ENCODE measurements at regions not wholly inside any gene's neighbourhood (a gene's known extent, or its start where the extent isn't known, plus 50 kb on each side); places are given as distances from the start of the nearest gene placed in this dataset.

GRCh38 chrX:63934160-63934559, 149.1 kb upstream of the ARHGEF9 start:
- no peaks in the 10 kb centered on the region for H3K4me1 Mint-ChIP-seq (ENCODE audit: unreplicated experiment)
- DNase-seq (ENCODE audit: low spot score) = no peak
- no peak overlapping the region for H3K27ac Mint-ChIP-seq (ENCODE audit: unreplicated experiment)
- no peak overlapping the region for H3K4me3 Mint-ChIP-seq (ENCODE audit: unreplicated experiment)
- H3K9me3 Mint-ChIP-seq (ENCODE audit: unreplicated experiment) = no peaks in the 10 kb centered on the region
- peaks cover 3% of the 10 kb centered on the region for H3K27me3 Mint-ChIP-seq (ENCODE audit: unreplicated experiment)
- TF ChIP-seq, protein P1, sequence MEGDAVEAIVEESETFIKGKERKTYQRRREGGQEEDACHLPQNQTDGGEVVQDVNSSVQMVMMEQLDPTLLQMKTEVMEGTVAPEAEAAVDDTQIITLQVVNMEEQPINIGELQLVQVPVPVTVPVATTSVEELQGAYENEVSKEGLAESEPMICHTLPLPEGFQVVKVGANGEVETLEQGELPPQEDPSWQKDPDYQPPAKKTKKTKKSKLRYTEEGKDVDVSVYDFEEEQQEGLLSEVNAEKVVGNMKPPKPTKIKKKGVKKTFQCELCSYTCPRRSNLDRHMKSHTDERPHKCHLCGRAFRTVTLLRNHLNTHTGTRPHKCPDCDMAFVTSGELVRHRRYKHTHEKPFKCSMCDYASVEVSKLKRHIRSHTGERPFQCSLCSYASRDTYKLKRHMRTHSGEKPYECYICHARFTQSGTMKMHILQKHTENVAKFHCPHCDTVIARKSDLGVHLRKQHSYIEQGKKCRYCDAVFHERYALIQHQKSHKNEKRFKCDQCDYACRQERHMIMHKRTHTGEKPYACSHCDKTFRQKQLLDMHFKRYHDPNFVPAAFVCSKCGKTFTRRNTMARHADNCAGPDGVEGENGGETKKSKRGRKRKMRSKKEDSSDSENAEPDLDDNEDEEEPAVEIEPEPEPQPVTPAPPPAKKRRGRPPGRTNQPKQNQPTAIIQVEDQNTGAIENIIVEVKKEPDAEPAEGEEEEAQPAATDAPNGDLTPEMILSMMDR (IDR thresholded peaks at IDR 0.05; ENCODE audit: unreplicated experiment) = no peak
- no peaks in the 10 kb centered on the region for H3K36me3 Mint-ChIP-seq (ENCODE audit: low read depth, unreplicated experiment)

DNA sequence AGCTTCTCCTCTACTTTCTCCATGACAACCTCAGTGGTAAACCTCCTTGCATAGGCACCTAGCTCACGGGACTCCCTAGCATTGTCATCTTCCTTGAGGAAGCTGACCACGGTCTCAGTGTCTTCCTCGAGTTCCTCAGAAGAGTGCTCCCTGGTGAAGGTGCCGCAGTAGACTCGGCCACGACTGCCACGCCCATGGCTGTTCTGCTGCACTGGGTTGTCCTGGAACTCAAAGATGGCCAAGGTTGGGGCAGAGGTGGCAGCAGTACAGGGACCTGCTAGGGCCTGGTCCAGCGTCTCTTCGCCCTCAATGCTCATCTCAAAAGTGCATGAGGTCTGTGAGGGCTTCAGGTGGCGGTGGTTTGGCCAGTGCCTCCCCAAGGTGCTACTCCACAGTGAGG, 147.9 kb upstream of the ARHGEF9 start:
- TF ChIP-seq, protein P1 (IDR thresholded peaks at IDR 0.05; ENCODE audit: unreplicated experiment) = no peak
- no peak overlapping the region for H3K4me3 Mint-ChIP-seq (ENCODE audit: unreplicated experiment)
- no peaks in the 10 kb centered on the region for H3K4me1 Mint-ChIP-seq (ENCODE audit: unreplicated experiment)
- no peaks in the 10 kb centered on the region for H3K9me3 Mint-ChIP-seq (ENCODE audit: unreplicated experiment)
- H3K36me3 Mint-ChIP-seq (ENCODE audit: low read depth, unreplicated experiment) = no peaks in the 10 kb centered on the region
- DNase-seq (ENCODE audit: low spot score) = no peak
- no peak overlapping the region for H3K27ac Mint-ChIP-seq (ENCODE audit: unreplicated experiment)
- peaks cover 3% of the 10 kb centered on the region for H3K27me3 Mint-ChIP-seq (ENCODE audit: unreplicated experiment)

DNA sequence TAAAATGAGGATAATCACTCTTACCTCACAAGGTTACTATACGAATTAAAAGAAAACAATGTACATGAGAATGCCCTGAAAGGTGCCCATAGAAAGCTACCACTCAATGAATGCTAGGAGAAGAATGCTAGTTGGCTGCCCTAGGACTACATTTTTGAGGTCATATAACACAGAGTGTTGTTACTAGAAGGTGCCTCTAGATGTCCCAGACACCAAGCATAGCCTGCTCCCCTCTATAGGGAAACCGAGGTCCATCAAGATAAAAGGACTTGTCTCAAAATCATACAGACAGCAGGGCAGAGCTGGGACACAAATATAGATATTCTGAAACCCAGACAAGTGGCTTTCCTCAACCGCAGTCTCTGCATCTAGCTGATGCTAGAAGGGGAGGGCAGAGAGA, 147.0 kb upstream of the ARHGEF9 start:
- Mint-ChIP-seq H3K4me3 (ENCODE audit: unreplicated experiment) (no peak overlapping the region), H3K27ac (ENCODE audit: unreplicated experiment) (no peak overlapping the region), H3K36me3 (ENCODE audit: low read depth, unreplicated experiment) (no peaks in the 10 kb centered on the region), H3K9me3 (ENCODE audit: unreplicated experiment) (no peaks in the 10 kb centered on the region), H3K27me3 (ENCODE audit: unreplicated experiment) (peaks cover 3% of the 10 kb centered on the region), H3K4me1 (ENCODE audit: unreplicated experiment) (no peaks in the 10 kb centered on the region)
- TF ChIP-seq, protein P1 (IDR thresholded peaks at IDR 0.05; ENCODE audit: unreplicated experiment) = no peak
- no peak for DNase-seq (ENCODE audit: low spot score)

- Mint-ChIP-seq H3K36me3 (ENCODE audit: low read depth, unreplicated experiment) (no peaks in the 10 kb centered on the region), H3K4me1 (ENCODE audit: unreplicated experiment) (no peaks in the 10 kb centered on the region), H3K27me3 (ENCODE audit: unreplicated experiment) (peaks cover 3% of the 10 kb centered on the region), H3K27ac (ENCODE audit: unreplicated experiment) (no peak overlapping the region), H3K4me3 (ENCODE audit: unreplicated experiment) (no peak overlapping the region), H3K9me3 (ENCODE audit: unreplicated experiment) (no peaks in the 10 kb centered on the region)
- TF ChIP-seq, protein P1 (IDR thresholded peaks at IDR 0.05; ENCODE audit: unreplicated experiment) = peak; percentile 26
- peak; percentile 7 for DNase-seq (ENCODE audit: low spot score)
These were observed 145.1 kb upstream of the ARHGEF9 start for GRCh38 chrX:63930140-63930539.

GRCh38 chrX:63929608-63930007, 144.6 kb upstream of the ARHGEF9 start:
- Mint-ChIP-seq H3K9me3 (ENCODE audit: unreplicated experiment) (no peaks in the 10 kb centered on the region), H3K27me3 (ENCODE audit: unreplicated experiment) (peaks cover 3% of the 10 kb centered on the region), H3K4me3 (ENCODE audit: unreplicated experiment) (no peak overlapping the region), H3K36me3 (ENCODE audit: low read depth, unreplicated experiment) (no peaks in the 10 kb centered on the region), H3K27ac (ENCODE audit: unreplicated experiment) (no peak overlapping the region), H3K4me1 (ENCODE audit: unreplicated experiment) (no peaks in the 10 kb centered on the region)
- TF ChIP-seq, protein P1 (IDR thresholded peaks at IDR 0.05; ENCODE audit: unreplicated experiment) = no peak
- DNase-seq (ENCODE audit: low spot score) = no peak
